HG02610 (cell line): ENCODE measurements at regions not wholly inside any gene's neighbourhood (a gene's known extent, or its start where the extent isn't known, plus 50 kb on each side); places are given as distances from the start of the nearest gene placed in this dataset.
"Not testable (repeated sequence)": the region's sequence is repeated elsewhere in the genome, so short reads cannot be mapped to it uniquely, and the experiment has no call there.

Source experiments
- ATAC-seq: cut with Tn5 transposase; IDR thresholded peaks from one replicate; pipeline ENCODE4 v1.9.1; 2021; ENCODE audit warnings: mild to moderate bottlenecking, moderate library complexity; ENCODE audit not compliant: unreplicated experiment

- no peak for ATAC-seq
These were observed 259.4 kb downstream of the RAD51AP2 start for GRCh38 chr2:17258861-17259260.

GRCh38 chr2:17257189-17257909 lies 260.9 kb downstream of the RAD51AP2 start:
- ATAC-seq, result peak; percentile 69

GRCh38 chr2:17255071-17255470 lies 263.2 kb downstream of the RAD51AP2 start:
- no peak for ATAC-seq

GRCh38 chr2:17254421-17254820 lies 263.8 kb downstream of the RAD51AP2 start:
- ATAC-seq, result no peak

GRCh38 chr2:17252258-17252657 lies 266.0 kb downstream of the RAD51AP2 start:
- no peak for ATAC-seq

- no peak for ATAC-seq
These were observed 267.1 kb downstream of the RAD51AP2 start for GRCh38 chr2:17251171-17251570.

- no peak for ATAC-seq
These were observed 269.0 kb downstream of the RAD51AP2 start for GRCh38 chr2:17249249-17249648.

- ATAC-seq, result no peak
These were observed 272.3 kb downstream of the RAD51AP2 start for GRCh38 chr2:17245906-17246305.

GRCh38 chr2:17242813-17243485 lies 275.3 kb downstream of the RAD51AP2 start:
- ATAC-seq, result no peak

GRCh38 chr2:17239550-17239949 lies 278.7 kb downstream of the RAD51AP2 start:
- ATAC-seq, result no peak

GRCh38 chr2:17235167-17235566 lies 283.1 kb downstream of the RAD51AP2 start:
- no peak for ATAC-seq

GRCh38 chr2:17232776-17233556 lies 285.3 kb downstream of the RAD51AP2 start:
- ATAC-seq, result no peak

- no peak for ATAC-seq
These were observed 286.8 kb downstream of the RAD51AP2 start for GRCh38 chr2:17231394-17231965.

- no peak for ATAC-seq
These were observed 288.8 kb downstream of the RAD51AP2 start for GRCh38 chr2:17229414-17229813.

GRCh38 chr2:17228461-17228860 lies 289.8 kb downstream of the RAD51AP2 start:
- ATAC-seq, result no peak

GRCh38 chr2:17227856-17228255 lies 290.4 kb downstream of the RAD51AP2 start:
- ATAC-seq, result no peak

GRCh38 chr2:17226941-17227490 lies 291.2 kb downstream of the RAD51AP2 start:
- no peak for ATAC-seq

GRCh38 chr2:17223211-17223610 lies 295.0 kb downstream of the RAD51AP2 start:
- no peak for ATAC-seq

GRCh38 chr2:17208511-17208910 lies 309.7 kb downstream of the RAD51AP2 start:
- no peak for ATAC-seq

- ATAC-seq, result no peak
These were observed 311.5 kb downstream of the RAD51AP2 start for GRCh38 chr2:17206771-17207170.

- ATAC-seq, result not testable (repeated sequence)
These were observed 314.0 kb downstream of the RAD51AP2 start for GRCh38 chr2:17204214-17204613.
